Bronchial epithelial cell (primary cell): ENCODE measurements at regions not wholly inside any gene's neighbourhood (a gene's known extent, or its start where the extent isn't known, plus 50 kb on each side); places are given as distances from the start of the nearest gene placed in this dataset.

Experiments used
- DNase-seq: peaks from one replicate; pipeline ENCODE4 v3.0.0-alpha.2; 2010; ENCODE audit warnings: low read depth
- FAIRE-seq: peaks from 2 replicates; lab custom pipeline; 2011; peaks lifted over from hg19 to GRCh38; lab: Jason Lieb, UNC
- H3K27me3 ChIP-seq: 2 replicates; pipeline ENCODE4 v1.5.1; 2011; ENCODE audit warnings: low read length; ENCODE audit not compliant: control insufficient read depth, insufficient read depth
- H3K36me3 ChIP-seq: 2 replicates; pipeline ENCODE4 v1.5.1; 2011; ENCODE audit warnings: low read length; ENCODE audit not compliant: control insufficient read depth, insufficient read depth
- H3K4me3 ChIP-seq: 2 replicates; pipeline ENCODE4 v1.5.1; 2011; ENCODE audit warnings: mild to moderate bottlenecking, low read depth, low read length, control low read depth
- CTCF ChIP-seq: IDR thresholded peaks from 2 replicates; pipeline ENCODE4 v1.5.1; 2011; ENCODE audit warnings: mild to moderate bottlenecking, moderate library complexity, low read length, control low read depth, inconsistent platforms; ENCODE audit not compliant: insufficient read depth, severe bottlenecking

GRCh38 chr5:119740225-119740624 lies 110.9 kb downstream of the FAM170A start:
- H3K27me3 ChIP-seq = no peaks in the 10 kb centered on the region
- FAIRE-seq (no peak), DNase-seq (no peak)
- TF ChIP-seq CTCF = no peak
- no peak overlapping the region for H3K4me3 ChIP-seq
- H3K36me3 ChIP-seq = no peaks in the 10 kb centered on the region

DNA sequence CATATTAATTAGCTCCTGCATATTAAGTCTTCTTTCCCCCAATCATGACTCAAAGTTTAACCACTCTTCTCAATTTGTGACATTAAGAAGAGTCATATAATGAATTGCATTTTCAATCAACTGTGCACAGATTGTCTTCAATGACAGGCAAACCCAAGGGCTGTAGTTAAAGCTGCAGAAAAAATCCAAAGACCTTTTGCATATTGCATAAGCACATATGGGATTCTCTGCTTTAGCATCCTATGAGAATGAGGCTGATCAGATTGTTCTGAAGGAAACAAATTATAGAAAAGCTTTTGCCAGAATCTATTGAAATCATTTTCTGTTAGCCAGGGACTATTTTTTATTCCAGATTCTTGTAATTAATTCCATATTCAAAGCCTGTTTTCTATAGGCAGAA lies 112.3 kb downstream of the FAM170A start:
- Histone ChIP-seq H3K27me3 (no peaks in the 10 kb centered on the region), H3K36me3 (no peaks in the 10 kb centered on the region), H3K4me3 (no peak overlapping the region)
- no peak for TF ChIP-seq CTCF
- no peak for FAIRE-seq
- DNase-seq = no peak

- H3K36me3 ChIP-seq = no peaks in the 10 kb centered on the region
- DNase-seq (peak; percentile 26), FAIRE-seq (no peak)
- H3K27me3 ChIP-seq = no peaks in the 10 kb centered on the region
- no peak for TF ChIP-seq CTCF
- H3K4me3 ChIP-seq = no peak overlapping the region
Measured at GRCh38 chr5:119742311-119742710, 113.0 kb downstream of the FAM170A start.

GRCh38 chr5:119743927-119744326 lies 114.6 kb downstream of the FAM170A start:
- no peak for FAIRE-seq
- peak; percentile 76 for TF ChIP-seq CTCF

GRCh38 chr5:119745976-119746375 lies 116.6 kb downstream of the FAM170A start:
- FAIRE-seq (no peak), DNase-seq (peak; percentile 60)
- no peak for TF ChIP-seq CTCF
- Histone ChIP-seq H3K36me3 (no peaks in the 10 kb centered on the region), H3K4me3 (no peak overlapping the region), H3K27me3 (no peaks in the 10 kb centered on the region)

More at GRCh38 chr5:119743927-119744326, 114.6 kb downstream of the FAM170A start:
- Histone ChIP-seq H3K27me3 (no peaks in the 10 kb centered on the region), H3K36me3 (no peaks in the 10 kb centered on the region), H3K4me3 (no peak overlapping the region)
- DNase-seq = peak; percentile 63

DNA sequence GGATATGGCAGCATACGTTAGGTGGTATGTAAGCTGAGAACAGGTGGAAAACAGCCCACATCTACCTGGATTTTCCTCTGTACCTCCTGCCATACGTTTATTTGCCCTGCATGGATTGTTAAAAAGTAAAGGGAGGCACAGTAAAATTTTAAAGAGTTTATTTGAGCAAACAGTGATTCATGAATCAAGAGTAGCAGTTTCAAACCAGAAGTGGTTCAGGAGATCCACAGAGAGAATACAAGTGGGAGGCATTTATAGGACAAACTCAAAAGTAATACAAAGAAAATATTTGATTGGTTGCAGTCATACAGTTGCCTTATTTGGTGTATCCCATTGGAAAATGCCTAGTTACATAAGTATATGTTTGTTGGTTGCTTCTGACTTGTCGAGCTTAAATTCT lies 117.6 kb downstream of the FAM170A start:
- no peak for DNase-seq
- no peaks in the 10 kb centered on the region for H3K27me3 ChIP-seq
- no peak for FAIRE-seq
- H3K4me3 ChIP-seq = no peak overlapping the region
- no peaks in the 10 kb centered on the region for H3K36me3 ChIP-seq
- TF ChIP-seq CTCF = no peak
